HFFc6 (cell line): ENCODE measurements at regions not wholly inside any gene's neighbourhood (a gene's known extent, or its start where the extent isn't known, plus 50 kb on each side); places are given as distances from the start of the nearest gene placed in this dataset.
A peak's percentile ranks its signal among the peaks of the same experiment; 100 is the strongest.

Experiments used
- DNase-seq: peaks from one replicate; pipeline ENCODE4 v3.0.0-alpha.2; 2018
- H3K27ac Mint-ChIP-seq: 2 replicates; pipeline ENCODE4 v1.8.0; 2020; ENCODE audit warnings: mild to moderate bottlenecking, mixed read lengths
- H3K27me3 Mint-ChIP-seq: 2 replicates; pipeline ENCODE4 v1.8.0; 2021; ENCODE audit warnings: mild to moderate bottlenecking, moderate library complexity, mixed read lengths; ENCODE audit not compliant: insufficient read depth
- H3K36me3 Mint-ChIP-seq: 2 replicates; pipeline ENCODE4 v1.8.0; 2021; ENCODE audit warnings: low read depth, mixed read lengths
- H3K4me1 Mint-ChIP-seq: 2 replicates; pipeline ENCODE4 v1.8.0; 2020; ENCODE audit warnings: low read depth, mixed read lengths
- H3K4me3 Mint-ChIP-seq: 2 replicates; pipeline ENCODE4 v1.8.0; 2020; ENCODE audit warnings: mild to moderate bottlenecking, moderate library complexity, mixed read lengths
- H3K9me3 Mint-ChIP-seq: 2 replicates; pipeline ENCODE4 v1.8.0; 2020; ENCODE audit warnings: mild to moderate bottlenecking, mixed read lengths
- CTCF ChIP-seq: fragments of 200-600 bp; sonication (generic); IDR thresholded peaks from 2 replicates; pipeline ENCODE4 v1.5.0; 2021; ENCODE audit warnings: antibody characterized with exemption, mild to moderate bottlenecking

- Mint-ChIP-seq H3K27me3 (peaks cover 1% of the 10 kb centered on the region; the same call in 1 of the 2 replicates), H3K4me1 (peaks cover 94% of the 10 kb centered on the region)
- no peak for DNase-seq
Measured at GRCh38 chr14:76957224-76957891, 71.2 kb downstream of the IRF2BPL start.

GRCh38 chr14:76956316-76957090 lies 72.0 kb downstream of the IRF2BPL start:
- H3K36me3 Mint-ChIP-seq, result no peaks in the 10 kb centered on the region

More at GRCh38 chr14:76957224-76957891, 71.2 kb downstream of the IRF2BPL start:
- no peaks in the 10 kb centered on the region for H3K36me3 Mint-ChIP-seq
- no peak for TF ChIP-seq CTCF
- H3K4me3 Mint-ChIP-seq, result peak overlapping the region; percentile 18; the same call in 1 of the 2 replicates
- peak overlapping the region; percentile 96 for H3K27ac Mint-ChIP-seq
- no peaks in the 10 kb centered on the region for H3K9me3 Mint-ChIP-seq

GRCh38 chr14:76955575-76956315 lies 72.8 kb downstream of the IRF2BPL start:
- H3K4me3 Mint-ChIP-seq, result peak overlapping the region; percentile 68
- no peaks in the 10 kb centered on the region for H3K9me3 Mint-ChIP-seq
- peaks cover 94% of the 10 kb centered on the region for H3K4me1 Mint-ChIP-seq
- H3K36me3 Mint-ChIP-seq, result no peaks in the 10 kb centered on the region
- peak; percentile 78 for DNase-seq
- peak overlapping the region; percentile 95 for H3K27ac Mint-ChIP-seq
- no peak for TF ChIP-seq CTCF
- H3K27me3 Mint-ChIP-seq, result no peaks in the 10 kb centered on the region; the same call in 1 of the 2 replicates

More at GRCh38 chr14:76956316-76957090, 72.0 kb downstream of the IRF2BPL start:
- Mint-ChIP-seq H3K4me1 (peaks cover 94% of the 10 kb centered on the region), H3K4me3 (peak overlapping the region; percentile 73), H3K27ac (peak overlapping the region; percentile 96), H3K9me3 (no peaks in the 10 kb centered on the region), H3K27me3 (no peaks in the 10 kb centered on the region; the same call in 1 of the 2 replicates)
- TF ChIP-seq CTCF, result peak; percentile 29
- peak; percentile 93 for DNase-seq

- no peaks in the 10 kb centered on the region for H3K9me3 Mint-ChIP-seq
- H3K4me1 Mint-ChIP-seq, result peaks cover 94% of the 10 kb centered on the region
- TF ChIP-seq CTCF, result no peak
- H3K27me3 Mint-ChIP-seq, result no peaks in the 10 kb centered on the region; the same call in 1 of the 2 replicates
- no peak for DNase-seq
- H3K27ac Mint-ChIP-seq, result peak overlapping the region; percentile 95
- H3K36me3 Mint-ChIP-seq, result no peaks in the 10 kb centered on the region
- peak overlapping the region; percentile 74 for H3K4me3 Mint-ChIP-seq
Measured at GRCh38 chr14:76954394-76955190, 73.9 kb downstream of the IRF2BPL start.
